ENCODE measurements at regions not wholly inside any gene's neighbourhood (a gene's known extent, or its start where the extent isn't known, plus 50 kb on each side); places are given as distances from the start of the nearest gene placed in this dataset.
"Not testable (repeated sequence)": the region's sequence is repeated elsewhere in the genome, so short reads cannot be mapped to it uniquely, and the experiment has no call there.

DNA sequence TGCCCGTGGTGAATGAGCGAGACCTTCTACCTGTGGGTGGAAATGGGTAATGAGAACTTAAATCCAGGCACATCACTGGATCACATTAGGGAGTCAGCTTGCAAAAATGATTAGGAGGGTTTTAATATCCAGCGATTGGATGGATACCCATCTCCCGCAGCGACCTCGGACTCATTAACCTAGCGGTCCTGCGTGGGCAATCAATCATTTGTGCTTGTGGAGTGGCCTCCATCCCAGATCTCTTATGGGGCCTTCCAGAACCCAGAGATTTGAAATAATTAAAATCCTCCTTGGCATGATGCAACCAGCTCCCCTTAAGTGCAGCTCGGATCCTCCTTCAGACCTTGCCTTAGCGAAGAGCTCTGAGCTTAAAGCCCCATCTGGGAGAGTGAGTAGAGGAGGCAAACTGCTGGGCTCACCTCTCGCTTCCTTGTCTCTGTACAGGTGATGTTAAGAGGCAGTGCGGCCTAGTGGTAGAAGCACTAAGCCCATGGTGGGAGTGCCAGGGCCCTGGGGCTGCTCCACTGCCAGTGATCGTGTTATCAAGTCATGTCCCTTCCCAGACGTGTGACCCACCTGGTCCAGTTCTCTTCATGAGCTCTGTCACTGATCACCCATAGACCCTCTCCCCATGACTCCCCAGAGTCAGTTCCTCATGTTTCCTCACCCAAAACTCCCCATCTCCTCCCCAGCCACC lies 285.2 kb upstream of the TLE3 start:
- TF ChIP-seq ZNF274 (IDR thresholded peaks at IDR 0.05; ENCODE audit: low read depth, low read length), result no peak
- no peak overlapping the region for H3K4me3 ChIP-seq (ENCODE audit: low read length)

DNA sequence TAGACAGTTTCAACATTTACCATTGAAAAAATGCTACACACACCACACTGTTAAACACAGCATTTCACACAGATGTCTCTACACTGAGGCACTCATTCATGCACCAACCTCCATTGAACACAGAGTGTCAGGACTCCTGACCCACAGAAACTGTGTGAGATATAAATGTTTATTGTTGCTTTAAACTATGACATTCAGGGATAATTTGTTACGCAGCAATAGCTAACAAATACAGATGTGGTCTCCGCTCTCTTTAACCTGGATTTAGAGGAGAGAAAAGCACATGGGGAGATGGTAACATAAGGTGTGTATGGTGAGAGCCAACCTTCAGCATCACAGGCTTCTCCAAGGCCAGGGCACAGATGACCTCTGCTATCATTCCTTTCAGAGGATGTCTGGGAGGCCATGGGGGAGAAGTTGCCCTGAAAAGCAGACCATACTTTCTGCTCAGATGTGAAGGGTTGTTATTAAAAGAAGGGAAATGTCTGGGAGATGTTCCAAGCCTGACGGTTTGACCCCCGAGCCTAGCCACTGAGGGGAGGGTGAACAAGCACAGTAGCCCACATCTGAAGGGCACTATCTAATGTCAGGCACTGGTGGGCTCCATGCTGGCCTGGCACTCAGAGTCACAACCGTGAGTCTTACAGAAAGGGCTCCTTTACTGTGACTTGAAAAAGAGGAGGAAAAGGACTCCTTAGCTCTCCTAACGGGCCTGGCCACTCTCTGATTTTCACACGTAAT lies 284.5 kb upstream of the TLE3 start:
- TF ChIP-seq ZNF274 (IDR thresholded peaks at IDR 0.05; ENCODE audit: low read depth, low read length), result no peak
- H3K4me3 ChIP-seq (ENCODE audit: low read length), result no peak overlapping the region

DNA sequence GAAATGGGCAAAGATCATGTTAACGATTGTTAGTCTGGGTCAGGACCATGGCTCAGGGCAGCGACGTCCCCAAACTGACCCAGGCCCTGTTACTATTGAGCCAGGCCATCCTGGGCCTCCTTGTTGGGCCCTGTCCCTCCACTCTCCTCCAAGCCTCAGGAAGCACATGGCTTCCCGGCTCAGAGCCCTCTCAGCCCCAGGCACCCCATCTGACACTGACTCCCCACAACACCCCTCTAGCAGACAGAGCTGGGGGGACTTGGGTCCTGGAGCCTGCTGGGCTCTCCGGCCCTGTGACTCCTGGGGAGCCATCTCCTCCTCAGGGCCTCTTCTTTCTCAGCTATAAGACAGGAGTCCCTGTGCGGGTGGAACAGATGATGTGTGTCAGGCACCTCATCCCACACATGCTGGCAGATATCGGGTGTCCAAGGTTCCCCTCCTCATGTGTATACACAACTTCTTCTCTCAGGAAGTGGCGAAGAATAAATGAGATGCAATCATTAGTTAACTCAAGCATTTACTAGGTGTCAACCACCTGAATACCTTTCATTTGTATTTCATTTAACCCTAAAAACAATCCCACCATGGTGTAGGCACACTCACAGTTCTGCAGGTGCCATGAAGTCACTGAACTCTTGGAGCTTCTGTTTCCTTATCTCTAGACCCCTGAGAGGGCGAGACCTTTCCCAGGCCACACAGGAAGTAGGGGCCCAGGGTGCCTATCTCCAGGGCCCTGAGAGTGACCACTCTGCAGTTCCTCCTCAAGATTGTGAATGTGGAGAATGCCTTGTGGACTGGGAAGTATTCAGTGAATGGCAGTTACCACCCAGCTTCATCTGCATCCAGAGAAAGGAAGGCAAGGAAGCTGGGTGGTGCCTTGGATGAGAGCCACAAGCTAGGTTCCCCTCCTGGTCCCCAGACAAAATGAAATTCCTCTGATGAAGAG lies 282.5 kb upstream of the TLE3 start:
- no peak overlapping the region for H3K4me3 ChIP-seq (ENCODE audit: low read length)
- no peak for TF ChIP-seq ZNF274 (IDR thresholded peaks at IDR 0.05; ENCODE audit: low read depth, low read length)

DNA sequence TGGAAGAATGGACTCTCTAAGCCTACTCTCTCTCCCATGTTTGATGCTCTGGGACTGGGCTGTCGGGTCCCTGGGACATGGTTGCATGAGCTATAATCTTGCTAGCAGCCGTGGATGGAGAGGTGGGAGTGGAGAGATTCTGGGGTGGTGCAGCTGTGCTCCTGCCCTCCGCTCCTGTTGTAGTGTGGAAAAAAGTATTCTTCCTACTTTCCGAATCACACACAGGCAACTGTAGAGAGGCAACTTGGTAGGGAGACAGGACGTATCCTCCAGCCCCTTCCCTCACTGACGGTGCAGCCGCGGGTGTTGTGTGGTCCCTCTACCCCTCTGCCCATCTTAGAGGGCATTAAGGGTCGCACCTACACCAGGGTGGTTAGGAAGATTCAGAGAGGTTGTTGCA lies 281.4 kb upstream of the TLE3 start:
- H3K4me3 ChIP-seq (ENCODE audit: low read length), result no peak overlapping the region
- TF ChIP-seq ZNF274 (IDR thresholded peaks at IDR 0.05; ENCODE audit: low read depth, low read length), result no peak

DNA sequence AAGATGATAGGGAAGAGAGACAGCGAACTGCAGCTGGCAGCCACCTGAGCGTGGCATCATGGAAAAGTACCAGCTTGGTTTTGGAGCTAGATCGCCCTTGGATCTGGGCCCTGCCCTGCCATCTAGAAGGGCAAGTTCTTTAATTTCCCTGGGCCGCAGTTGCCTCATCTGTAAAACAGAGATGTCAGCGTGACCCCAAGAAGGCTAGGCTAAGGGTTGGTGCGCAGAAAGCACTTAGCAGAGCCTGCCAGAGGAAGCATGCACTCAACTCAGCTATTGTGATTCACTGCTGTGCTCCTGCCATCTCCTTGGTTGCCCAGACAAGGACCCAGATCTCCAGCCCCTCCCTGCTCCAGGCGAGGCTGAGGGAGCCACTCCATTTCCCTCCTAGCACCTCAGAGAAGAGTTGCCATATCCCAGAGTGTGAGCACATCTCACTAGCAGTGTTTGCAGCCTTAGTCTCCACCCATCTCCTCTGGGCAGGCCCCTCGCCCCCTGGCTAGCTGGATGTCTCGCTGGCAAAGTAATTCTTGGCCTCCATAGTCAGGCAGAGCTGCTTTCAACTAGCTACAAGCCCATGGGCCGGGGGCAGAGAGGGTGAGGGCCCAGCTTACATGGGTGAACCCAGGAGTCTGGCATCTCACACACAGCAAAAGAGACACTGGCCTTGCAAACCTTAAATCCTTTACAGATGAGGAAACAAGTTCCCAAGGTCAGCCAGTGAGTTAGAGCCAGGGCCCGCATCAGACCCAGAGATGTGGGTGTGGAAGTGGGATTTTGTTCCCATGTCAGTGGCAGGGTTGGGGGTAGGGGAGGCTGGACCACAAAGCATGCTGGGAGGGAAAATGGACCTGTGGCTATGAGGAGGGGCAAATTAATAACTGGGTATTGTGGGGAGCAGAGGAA lies 280.7 kb upstream of the TLE3 start:
- no peak for TF ChIP-seq ZNF274 (IDR thresholded peaks at IDR 0.05; ENCODE audit: low read depth, low read length)

DNA sequence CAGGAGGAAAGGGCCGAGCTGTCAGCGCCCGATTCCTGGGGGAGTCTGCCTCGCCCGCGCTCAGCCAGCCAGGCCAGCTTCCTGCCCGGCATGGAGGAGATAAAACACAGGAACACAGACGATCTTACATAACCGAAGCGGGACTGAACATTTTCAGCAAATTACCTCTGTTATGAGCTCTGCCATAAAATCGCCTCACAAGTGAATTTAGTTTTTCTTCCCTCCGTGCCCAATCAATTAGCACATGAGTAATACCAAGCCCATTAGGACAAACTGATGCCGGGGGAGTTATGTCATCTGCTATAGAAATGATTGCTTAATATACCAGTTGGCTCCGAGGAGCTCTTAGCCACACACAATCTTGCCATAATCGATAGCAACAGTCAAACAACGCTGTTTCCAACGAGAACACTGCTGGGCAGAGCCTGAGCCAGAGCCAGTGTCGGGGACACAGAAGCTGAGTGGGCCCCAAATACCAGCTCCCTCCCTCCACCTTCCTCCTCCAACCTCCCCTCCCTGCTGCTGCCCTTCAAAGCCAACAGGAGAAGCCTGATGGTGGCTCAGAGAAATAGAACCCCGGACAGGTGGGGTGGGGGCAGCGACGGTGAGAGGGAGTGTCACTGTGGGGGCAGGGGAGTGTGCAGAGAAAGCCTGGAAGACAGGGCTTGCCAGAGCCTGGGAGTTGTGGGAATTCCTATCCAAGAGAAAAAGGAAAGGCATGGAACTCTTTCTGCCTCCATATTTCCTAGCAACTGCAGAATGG lies 279.4 kb upstream of the TLE3 start:
- H3K4me3 ChIP-seq (ENCODE audit: low read length), result no peak overlapping the region
- TF ChIP-seq ZNF274 (IDR thresholded peaks at IDR 0.05; ENCODE audit: low read depth, low read length), result no peak

More for the DNA sequence above, 280.7 kb upstream of the TLE3 start:
- no peak overlapping the region for H3K4me3 ChIP-seq (ENCODE audit: low read length)

DNA sequence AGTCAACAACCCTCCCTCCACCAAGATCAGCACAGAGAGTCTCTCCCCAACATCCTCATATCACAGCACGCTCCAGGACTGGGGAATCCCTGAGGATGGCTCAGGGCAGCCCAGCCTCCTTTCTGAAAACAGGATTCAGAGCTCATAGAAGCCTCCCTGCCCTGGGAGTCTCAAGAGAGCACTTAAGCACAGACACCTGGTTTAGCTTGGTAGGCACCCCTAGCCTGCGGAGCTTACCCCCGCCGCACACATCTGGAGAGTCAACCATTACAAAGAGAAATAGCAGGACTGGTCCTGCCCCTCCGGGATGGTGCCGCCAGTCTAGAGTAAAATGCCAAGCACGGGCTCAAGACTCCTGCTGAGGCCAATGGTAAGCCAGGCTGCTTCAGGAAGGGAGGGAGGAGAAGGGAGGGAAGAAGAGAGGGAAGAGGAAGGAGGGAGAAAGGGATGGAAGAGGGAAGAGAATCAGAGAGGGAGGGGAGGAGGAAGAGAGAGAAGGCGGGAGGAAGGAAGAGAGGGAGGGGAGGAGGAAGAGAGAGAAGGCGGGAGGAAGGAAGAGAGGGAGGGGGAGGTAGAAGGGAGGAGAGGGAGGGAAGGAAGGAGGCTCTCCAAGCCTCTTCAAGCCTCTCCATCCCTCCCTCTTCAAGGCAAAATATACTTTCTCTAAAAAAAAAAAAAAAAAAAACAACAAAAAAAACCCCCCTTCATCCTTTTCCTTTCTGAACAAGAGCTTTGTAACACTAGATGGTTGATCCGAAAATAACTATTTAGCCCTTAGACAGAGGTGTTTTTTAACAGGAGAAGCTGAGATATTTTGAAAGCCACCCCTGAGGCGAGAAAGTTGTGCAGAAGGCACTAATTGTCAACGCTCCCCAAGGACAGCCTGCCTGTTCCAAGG lies 278.6 kb upstream of the TLE3 start:
- TF ChIP-seq ZNF274 (IDR thresholded peaks at IDR 0.05; ENCODE audit: low read depth, low read length), result no peak
- H3K4me3 ChIP-seq (ENCODE audit: low read length), result no peak overlapping the region

DNA sequence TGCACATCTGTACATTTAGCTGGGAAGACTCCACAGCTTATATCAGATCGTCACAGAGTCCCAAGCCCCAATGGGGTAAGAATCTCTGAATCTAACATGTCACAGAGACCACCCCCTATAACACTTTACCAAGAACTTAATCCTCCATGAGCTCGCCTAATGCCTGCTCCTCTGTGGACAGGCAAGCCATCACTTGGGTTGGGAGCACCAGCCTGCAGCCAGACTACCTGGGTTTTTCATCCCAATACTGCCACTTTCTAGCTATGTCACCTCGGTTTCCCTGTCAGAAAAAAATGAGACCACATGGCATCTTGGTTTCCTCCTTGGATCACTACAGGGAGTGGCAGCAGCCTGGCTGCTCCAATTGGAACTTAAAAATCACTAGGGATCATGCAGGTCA lies 277.9 kb upstream of the TLE3 start:
- no peak overlapping the region for H3K4me3 ChIP-seq (ENCODE audit: low read length)
- no peak for TF ChIP-seq ZNF274 (IDR thresholded peaks at IDR 0.05; ENCODE audit: low read depth, low read length)

DNA sequence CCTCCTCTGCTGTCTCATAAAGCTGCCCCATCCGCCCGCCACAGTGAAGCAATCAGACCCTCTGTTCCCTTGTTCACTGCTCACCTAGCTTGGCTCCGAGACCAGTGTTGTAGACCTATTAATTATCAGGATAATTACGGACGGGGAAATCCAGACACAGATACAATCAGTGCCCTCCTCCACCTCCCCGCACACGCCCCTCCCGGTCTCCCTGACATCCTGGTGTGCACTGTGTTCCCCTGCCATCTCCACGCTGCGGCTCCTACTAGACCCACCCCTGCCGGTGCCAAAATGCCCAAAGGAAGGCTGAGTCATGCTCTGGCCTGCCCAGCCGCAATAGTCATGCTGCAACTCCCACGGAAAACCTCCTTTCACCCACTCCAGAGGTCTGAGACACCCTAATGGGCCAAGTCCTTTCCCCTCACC lies 277.3 kb upstream of the TLE3 start:
- no peak for TF ChIP-seq ZNF274 (IDR thresholded peaks at IDR 0.05; ENCODE audit: low read depth, low read length)

DNA sequence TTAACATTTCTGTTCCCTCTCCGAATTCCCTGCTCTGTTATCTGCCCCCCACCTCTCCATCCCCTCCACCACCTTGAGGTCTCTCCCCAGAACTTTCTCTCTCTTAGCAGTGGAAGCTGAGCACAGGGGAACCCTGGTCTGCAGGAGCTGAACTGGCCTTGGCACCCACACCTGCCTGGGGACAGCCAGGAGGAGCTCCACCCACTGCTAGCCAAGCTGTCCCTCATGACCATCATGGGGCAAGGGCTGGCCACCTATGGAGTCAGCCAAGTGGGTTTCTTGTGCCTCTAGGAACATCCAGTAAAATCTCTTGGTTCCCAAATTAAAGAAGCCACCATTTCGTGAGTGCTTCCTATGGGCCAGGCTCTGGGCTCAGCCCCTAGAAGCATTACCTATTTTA lies 276.4 kb upstream of the TLE3 start:
- no peak for TF ChIP-seq ZNF274 (IDR thresholded peaks at IDR 0.05; ENCODE audit: low read depth, low read length)
- H3K4me3 ChIP-seq (ENCODE audit: low read length), result no peak overlapping the region

More for the DNA sequence above, 277.3 kb upstream of the TLE3 start:
- H3K4me3 ChIP-seq (ENCODE audit: low read length), result no peak overlapping the region

DNA sequence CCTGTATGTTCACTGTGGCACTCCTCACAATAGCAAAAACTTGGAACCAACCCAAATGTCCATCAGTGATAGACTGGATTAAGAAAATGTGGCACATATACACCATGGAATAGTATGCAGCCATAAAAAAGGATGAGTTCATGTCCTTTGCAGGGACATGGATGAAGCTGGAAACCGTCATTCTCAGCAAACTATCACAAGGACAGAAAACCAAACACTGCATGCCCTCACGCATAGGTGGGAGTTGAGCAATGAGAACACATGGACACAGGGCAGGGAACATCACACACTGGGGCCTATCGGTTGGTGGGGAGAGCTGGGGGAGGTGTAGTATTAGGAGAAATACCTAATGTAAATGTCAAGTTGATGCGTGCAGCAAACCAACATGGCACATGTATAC lies 275.7 kb upstream of the TLE3 start:
- not testable (repeated sequence) for H3K4me3 ChIP-seq (ENCODE audit: low read length)

DNA sequence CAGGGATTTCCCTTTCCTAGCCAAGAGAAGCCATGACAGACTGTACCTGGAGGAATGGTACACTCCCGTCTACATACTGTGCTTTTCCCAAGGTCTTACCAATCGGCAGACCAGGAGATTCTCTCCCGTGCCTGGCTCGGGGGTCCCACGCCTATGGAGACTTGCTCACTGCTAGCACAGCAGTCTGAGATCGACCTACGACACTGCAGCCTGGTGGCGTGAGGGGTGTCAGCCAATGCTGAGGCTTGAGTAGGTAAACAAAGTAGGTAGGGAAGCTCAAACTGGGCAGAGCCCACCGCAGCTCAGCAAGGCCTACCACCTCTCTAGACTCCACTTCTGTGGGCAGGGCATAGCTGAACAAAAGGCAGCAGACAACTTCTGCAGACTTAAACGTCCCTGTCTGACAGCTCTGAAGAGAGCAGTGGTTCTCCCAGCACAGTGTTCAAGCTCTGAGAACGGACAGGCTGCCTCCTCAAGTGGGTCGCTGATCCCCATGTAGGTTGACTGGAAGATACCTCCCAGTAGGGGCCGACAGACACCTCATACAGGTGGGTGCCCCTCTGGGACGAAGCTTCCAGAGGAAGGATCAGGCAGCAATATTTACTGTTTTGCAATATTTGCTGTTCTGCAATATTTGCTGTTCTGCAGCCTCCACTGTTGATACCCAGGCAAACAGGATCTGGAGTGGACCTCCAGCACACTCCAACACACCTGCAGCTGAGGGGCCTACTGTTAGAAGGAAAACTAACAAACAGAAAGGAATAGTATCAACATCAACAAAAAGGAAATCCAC lies 270.4 kb upstream of the TLE3 start:
- not testable (repeated sequence) for H3K4me3 ChIP-seq (ENCODE audit: low read length)

DNA sequence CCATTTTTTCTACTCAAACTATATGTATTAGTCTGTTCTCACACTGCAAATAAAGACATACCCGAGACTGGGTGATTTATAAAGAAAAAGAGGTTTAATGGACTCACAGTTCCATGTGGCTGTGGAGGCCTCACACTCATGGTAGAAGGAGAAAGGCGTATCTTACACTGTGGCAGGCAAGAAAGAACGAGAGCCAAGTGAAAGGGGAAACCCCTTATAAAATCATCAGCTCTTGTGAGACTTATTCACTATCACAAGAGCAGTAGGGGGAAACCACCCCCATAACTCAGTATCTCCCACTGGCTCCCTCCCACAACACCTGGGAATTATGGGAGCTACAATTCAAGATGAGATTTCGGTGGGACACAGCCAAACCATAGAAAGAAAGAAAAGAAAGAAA lies 266.3 kb upstream of the TLE3 start:
- H3K4me3 ChIP-seq (ENCODE audit: low read length), result not testable (repeated sequence)
